GM19043 (cell line): ENCODE measurements at regions not wholly inside any gene's neighbourhood (a gene's known extent, or its start where the extent isn't known, plus 50 kb on each side); places are given as distances from the start of the nearest gene placed in this dataset.

ENCODE experiments used
- ATAC-seq: cut with Tn5 transposase; IDR thresholded peaks from one replicate; pipeline ENCODE4 v1.9.1; 2021; ENCODE audit warnings: low read depth; ENCODE audit not compliant: unreplicated experiment

- ATAC-seq: no peak
Observed at GRCh38 chr14:66432334-66432733, 53.8 kb upstream of the CCDC196 start.

GRCh38 chr14:66434464-66434863 is 51.7 kb upstream of the CCDC196 start:
- no peak for ATAC-seq

GRCh38 chr14:66435683-66436082 is 50.5 kb upstream of the CCDC196 start:
- no peak for ATAC-seq
